ENCODE measurements at regions not wholly inside any gene's neighbourhood (a gene's known extent, or its start where the extent isn't known, plus 50 kb on each side); places are given as distances from the start of the nearest gene placed in this dataset.
"Not testable (repeated sequence)": the region's sequence is repeated elsewhere in the genome, so short reads cannot be mapped to it uniquely, and the experiment has no call there.

- no peak for DNase-seq (ENCODE audit: low read depth in 1 of 2, low spot score in 1 of 2)
- in situ Hi-C loops (cut with HindIII; ENCODE audit: low pct_unique_long_range_greater_than_20kb, low sequenced_read_pairs) = no loop called here
- no peak for TF ChIP-seq JUND (IDR thresholded peaks at IDR 0.05; ENCODE audit: low read depth)
These were observed 65.8 kb downstream of the SPIN4 start for GRCh38 chrX:63285375-63285774.

DNA sequence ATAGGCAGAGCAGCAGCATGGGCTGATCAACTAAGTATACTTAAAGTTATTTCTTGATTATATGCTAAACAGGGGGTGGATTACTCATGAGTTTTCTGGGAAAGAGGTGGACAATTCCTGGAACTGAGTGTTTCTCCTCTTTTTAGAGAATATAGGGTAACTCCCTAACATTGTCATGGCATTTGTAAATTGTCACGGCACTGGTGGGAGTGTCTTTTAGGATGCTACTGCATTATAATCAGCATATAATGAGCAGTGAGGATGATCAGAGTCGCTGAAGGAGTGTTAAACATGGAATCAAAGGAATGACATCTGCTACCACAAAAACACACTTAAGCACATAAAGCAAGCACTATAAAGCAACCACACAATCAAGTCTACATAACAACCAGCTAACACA, 66.5 kb downstream of the SPIN4 start:
- no peak for DNase-seq (ENCODE audit: low read depth in 1 of 2, low spot score in 1 of 2)
- TF ChIP-seq JUND (IDR thresholded peaks at IDR 0.05; ENCODE audit: low read depth) = no peak
- in situ Hi-C loops (cut with HindIII; ENCODE audit: low pct_unique_long_range_greater_than_20kb, low sequenced_read_pairs) = no loop called here

GRCh38 chrX:63283348-63283747, 67.8 kb downstream of the SPIN4 start:
- no peak for TF ChIP-seq JUND (IDR thresholded peaks at IDR 0.05; ENCODE audit: low read depth)
- DNase-seq (ENCODE audit: low read depth in 1 of 2, low spot score in 1 of 2) = peak in 1 of 2 experiments; percentile 32

DNA sequence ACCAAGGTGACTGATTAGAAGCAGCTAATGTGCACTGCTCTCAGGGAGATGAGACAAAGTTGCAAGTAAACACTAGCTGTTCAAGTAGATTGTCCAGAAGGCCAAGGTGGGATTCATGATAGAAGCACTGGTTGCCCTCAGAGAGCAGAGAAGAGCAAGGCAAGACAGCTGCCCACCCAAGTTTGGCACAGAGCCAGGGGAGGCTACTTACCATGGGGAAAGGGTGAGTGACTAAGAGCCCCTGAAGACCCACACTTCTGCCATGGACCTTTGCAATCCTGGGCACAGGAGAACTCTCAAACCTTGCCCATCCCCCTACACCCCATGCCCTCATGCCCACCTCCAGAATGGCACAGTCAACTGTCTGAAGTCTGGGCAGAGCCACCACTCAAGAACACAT, 68.3 kb downstream of the SPIN4 start:
- in situ Hi-C loops (cut with HindIII; ENCODE audit: low pct_unique_long_range_greater_than_20kb, low sequenced_read_pairs) = no loop called here
- TF ChIP-seq JUND (IDR thresholded peaks at IDR 0.05; ENCODE audit: low read depth) = no peak
- DNase-seq (ENCODE audit: low read depth in 1 of 2, low spot score in 1 of 2) = no peak

More at GRCh38 chrX:63283348-63283747, 67.8 kb downstream of the SPIN4 start:
- in situ Hi-C loops (cut with HindIII; ENCODE audit: low pct_unique_long_range_greater_than_20kb, low sequenced_read_pairs) = no loop called here

GRCh38 chrX:63282077-63282476, 69.1 kb downstream of the SPIN4 start:
- peak in 1 of 2 experiments; percentile 33 for DNase-seq (ENCODE audit: low read depth in 1 of 2, low spot score in 1 of 2)
- in situ Hi-C loops (cut with HindIII; ENCODE audit: low pct_unique_long_range_greater_than_20kb, low sequenced_read_pairs) = no loop called here
- no peak for TF ChIP-seq JUND (IDR thresholded peaks at IDR 0.05; ENCODE audit: low read depth)

DNA sequence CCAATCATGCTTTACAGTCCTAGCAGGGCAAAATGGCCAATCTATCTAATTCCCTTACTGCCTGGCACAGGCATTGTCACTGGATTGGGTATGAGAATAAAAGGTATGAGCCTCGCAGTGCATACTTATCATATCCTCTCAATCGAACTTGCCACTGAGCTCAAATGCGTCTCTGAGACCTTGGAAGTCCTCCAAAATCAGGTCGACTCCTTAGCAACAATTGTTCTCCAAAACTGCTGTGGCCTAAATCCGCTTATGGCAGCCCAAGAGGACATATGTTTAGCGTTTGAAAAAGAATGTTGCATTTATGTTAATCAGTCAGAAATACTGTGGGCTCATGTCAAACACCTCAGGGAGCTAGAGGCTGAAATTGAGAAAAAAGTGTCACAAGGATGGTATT, 69.7 kb downstream of the SPIN4 start:
- no peak for DNase-seq (ENCODE audit: low read depth in 1 of 2, low spot score in 1 of 2)
- in situ Hi-C loops (cut with HindIII; ENCODE audit: low pct_unique_long_range_greater_than_20kb, low sequenced_read_pairs) = no loop called here
- TF ChIP-seq JUND (IDR thresholded peaks at IDR 0.05; ENCODE audit: low read depth) = no peak

- DNase-seq (ENCODE audit: low read depth in 1 of 2, low spot score in 1 of 2); in situ Hi-C loops (cut with HindIII; ENCODE audit: low pct_unique_long_range_greater_than_20kb, low sequenced_read_pairs): not testable (repeated sequence)
These were observed 73.7 kb downstream of the SPIN4 start for GRCh38 chrX:63277394-63277793.

GRCh38 chrX:63275127-63275526, 76.0 kb downstream of the SPIN4 start:
- no peak for TF ChIP-seq JUND (IDR thresholded peaks at IDR 0.05; ENCODE audit: low read depth)
- DNase-seq (ENCODE audit: low read depth in 1 of 2, low spot score in 1 of 2) = peak; percentile 45 to 81
- in situ Hi-C loops (cut with HindIII; ENCODE audit: low pct_unique_long_range_greater_than_20kb, low sequenced_read_pairs) = no loop called here

DNA sequence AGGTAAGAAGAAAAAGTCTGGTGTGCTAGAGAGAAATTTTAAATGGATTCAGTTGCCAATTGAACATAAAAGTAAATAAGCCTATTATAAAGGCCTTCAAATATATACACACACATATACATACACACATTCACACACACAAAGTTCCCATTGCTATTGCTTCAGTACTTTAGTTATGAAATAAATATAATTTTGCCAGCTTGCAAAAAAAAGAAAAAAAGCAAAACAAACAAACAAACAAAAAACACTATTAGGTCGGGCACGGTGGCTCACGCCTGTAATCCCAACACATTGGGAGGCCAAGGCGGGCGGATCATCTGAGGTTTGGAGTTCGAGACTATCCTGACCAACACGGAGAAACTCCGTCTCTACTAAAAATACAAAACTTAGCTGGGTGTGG, 80.3 kb downstream of the SPIN4 start:
- in situ Hi-C loops (cut with HindIII; ENCODE audit: low pct_unique_long_range_greater_than_20kb, low sequenced_read_pairs) = no loop called here
- DNase-seq (ENCODE audit: low read depth in 1 of 2, low spot score in 1 of 2) = no peak
- TF ChIP-seq JUND (IDR thresholded peaks at IDR 0.05; ENCODE audit: low read depth) = no peak

DNA sequence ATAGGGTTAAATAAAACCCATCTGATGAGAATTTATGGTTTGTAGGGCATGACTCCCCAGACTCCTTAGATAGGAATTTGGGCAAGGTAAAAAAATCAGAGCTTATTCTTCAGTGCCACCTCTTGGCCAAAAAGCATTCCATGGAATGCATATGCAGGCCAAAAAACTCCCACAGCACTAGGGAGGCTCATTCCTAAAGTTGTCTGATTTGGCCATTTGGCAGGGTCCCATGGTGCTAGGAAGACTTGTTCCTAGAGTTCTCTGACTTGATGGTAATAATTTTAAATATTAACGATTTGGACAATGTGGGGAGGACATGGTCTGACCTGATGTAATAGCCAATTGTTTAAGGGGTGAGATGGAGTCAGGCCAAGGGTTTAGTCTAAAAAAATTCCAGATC, 93.0 kb downstream of the SPIN4 start:
- in situ Hi-C loops (cut with HindIII; ENCODE audit: low pct_unique_long_range_greater_than_20kb, low sequenced_read_pairs) = no loop called here
- DNase-seq (ENCODE audit: low read depth in 1 of 2, low spot score in 1 of 2) = no peak
- no peak for TF ChIP-seq JUND (IDR thresholded peaks at IDR 0.05; ENCODE audit: low read depth)

DNA sequence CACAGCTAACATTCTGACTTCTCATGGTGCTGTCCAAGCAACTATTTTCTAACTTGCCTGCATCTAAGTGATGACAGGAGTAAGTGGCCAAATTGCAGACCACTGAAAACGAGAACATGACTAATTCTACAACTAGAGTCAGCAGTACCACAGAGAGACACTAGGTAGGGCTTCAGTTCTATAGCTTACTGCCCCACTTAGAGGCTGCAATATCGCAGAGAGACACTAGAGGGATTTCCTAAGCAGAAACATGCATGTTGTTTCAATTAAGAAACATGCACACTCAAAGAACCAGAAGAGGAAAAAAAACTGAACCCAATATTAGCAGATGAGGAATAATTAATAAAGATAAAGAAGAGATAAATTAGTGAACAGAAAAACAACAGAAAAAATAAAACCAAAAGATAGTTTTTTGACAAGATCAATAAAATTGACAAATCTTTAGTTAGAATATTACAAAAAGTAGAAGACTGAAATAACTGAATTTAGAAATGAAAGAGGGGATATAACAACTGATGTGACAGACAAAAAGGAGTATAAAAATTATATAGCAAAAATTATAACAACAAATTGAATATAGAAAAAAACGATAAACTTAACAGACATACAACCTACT, 100.8 kb downstream of the SPIN4 start:
- DNase-seq (ENCODE audit: low read depth in 1 of 2, low spot score in 1 of 2) = peak; percentile 46 to 96
- in situ Hi-C loops (cut with HindIII; ENCODE audit: low pct_unique_long_range_greater_than_20kb, low sequenced_read_pairs) = no loop called here
- TF ChIP-seq JUND (IDR thresholded peaks at IDR 0.05; ENCODE audit: low read depth) = no peak

GRCh38 chrX:63242689-63243088, 108.4 kb downstream of the SPIN4 start:
- in situ Hi-C loops (cut with HindIII; ENCODE audit: low pct_unique_long_range_greater_than_20kb, low sequenced_read_pairs); DNase-seq (ENCODE audit: low read depth in 1 of 2, low spot score in 1 of 2): not testable (repeated sequence)

DNA sequence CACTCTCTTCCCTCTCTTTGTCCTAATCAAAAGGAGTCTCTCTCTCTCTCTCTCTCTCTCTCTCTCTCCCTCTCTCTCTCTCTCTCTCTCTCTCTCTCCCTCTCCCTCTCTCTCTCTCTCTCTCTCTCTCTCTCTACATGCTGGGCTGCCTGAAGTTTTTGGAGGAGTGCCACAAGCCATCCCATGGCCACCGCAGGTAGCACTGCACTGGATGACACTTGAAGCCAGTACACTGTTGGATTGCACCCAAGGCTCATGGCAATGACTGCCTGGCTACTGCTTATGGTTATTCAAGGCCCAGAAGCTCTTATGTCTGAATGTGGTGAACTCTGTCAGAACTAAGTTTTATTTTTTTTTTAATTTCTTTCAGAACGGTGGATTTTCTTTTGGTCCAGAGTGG, 115.2 kb downstream of the SPIN4 start:
- DNase-seq (ENCODE audit: low read depth in 1 of 2, low spot score in 1 of 2); in situ Hi-C loops (cut with HindIII; ENCODE audit: low pct_unique_long_range_greater_than_20kb, low sequenced_read_pairs): not testable (repeated sequence)

DNA sequence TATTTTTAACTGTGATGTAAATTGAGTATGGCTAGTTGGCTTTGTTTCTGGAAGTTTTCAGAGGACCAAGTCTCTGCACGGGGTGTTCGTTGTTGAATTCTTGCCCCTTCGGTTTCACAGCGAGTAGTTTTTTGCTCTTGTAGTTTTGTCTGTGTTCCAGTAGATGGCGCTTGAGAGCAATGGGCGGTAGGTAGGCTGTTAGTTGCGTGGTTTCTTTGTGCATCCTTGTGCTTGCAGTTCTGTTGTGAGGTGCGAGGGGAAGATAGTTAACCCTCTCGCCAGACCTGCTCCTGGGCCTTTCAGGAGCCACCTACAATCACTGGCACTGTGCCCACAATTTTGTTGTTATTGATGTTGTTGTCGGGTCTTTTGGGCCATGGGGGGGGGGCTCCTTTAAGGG, 118.1 kb downstream of the SPIN4 start:
- in situ Hi-C loops (cut with HindIII; ENCODE audit: low pct_unique_long_range_greater_than_20kb, low sequenced_read_pairs); DNase-seq (ENCODE audit: low read depth in 1 of 2, low spot score in 1 of 2): not testable (repeated sequence)

GRCh38 chrX:63218202-63218601, 132.9 kb downstream of the SPIN4 start:
- in situ Hi-C loops (cut with HindIII; ENCODE audit: low pct_unique_long_range_greater_than_20kb, low sequenced_read_pairs) = not testable (repeated sequence)

GRCh38 chrX:63217549-63217948, 133.6 kb downstream of the SPIN4 start:
- in situ Hi-C loops (cut with HindIII; ENCODE audit: low pct_unique_long_range_greater_than_20kb, low sequenced_read_pairs); DNase-seq (ENCODE audit: low read depth in 1 of 2, low spot score in 1 of 2): not testable (repeated sequence)

More at GRCh38 chrX:63218202-63218601, 132.9 kb downstream of the SPIN4 start:
- DNase-seq (ENCODE audit: low read depth in 1 of 2, low spot score in 1 of 2) = not testable (repeated sequence)

GRCh38 chrX:63209645-63210044, 141.5 kb downstream of the SPIN4 start:
- DNase-seq (ENCODE audit: low read depth in 1 of 2, low spot score in 1 of 2); in situ Hi-C loops (cut with HindIII; ENCODE audit: low pct_unique_long_range_greater_than_20kb, low sequenced_read_pairs): not testable (repeated sequence)

DNA sequence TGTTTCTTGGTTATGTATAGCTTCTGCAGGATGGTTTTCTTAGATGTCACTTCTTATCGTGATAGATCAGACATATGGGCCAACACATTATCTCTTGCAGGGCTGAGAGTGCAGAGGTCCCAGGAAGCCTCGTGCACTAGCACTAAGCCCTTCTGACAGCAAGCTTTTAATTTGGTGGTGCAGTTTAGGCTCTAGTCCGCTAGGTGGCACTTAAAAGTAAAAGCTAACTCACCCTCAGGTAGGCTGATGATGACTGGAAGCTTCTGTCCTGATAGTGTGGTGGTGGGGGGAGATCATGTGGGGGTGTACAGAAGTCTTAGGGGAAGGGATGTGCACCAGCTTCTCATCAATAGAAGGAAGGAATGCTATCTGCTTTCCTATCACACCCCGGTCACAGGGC, 142.0 kb downstream of the SPIN4 start:
- in situ Hi-C loops (cut with HindIII; ENCODE audit: low pct_unique_long_range_greater_than_20kb, low sequenced_read_pairs); DNase-seq (ENCODE audit: low read depth in 1 of 2, low spot score in 1 of 2): not testable (repeated sequence)

All from T47D (cell line).